MCF 10A (cell line): ENCODE measurements at regions not wholly inside any gene's neighbourhood (a gene's known extent, or its start where the extent isn't known, plus 50 kb on each side); places are given as distances from the start of the nearest gene placed in this dataset.

Experiments
- BruUV-seq: library from RNA; stranded (reverse); fragments of 400-500 nt; replicated peaks from 2 replicates; lab custom pipeline; 2021; lab: Mats Ljungman, UMichigan
- CTCF ChIA-PET: fragments of 300-600 bp; sonication (Branson Sonifier 250); formaldehyde crosslinking; extraction: SDS; loops from one replicate; lab custom pipeline; 2021; ENCODE audit warnings: antibody characterized with exemption, inconsistent platforms; lab: Yijun Ruan, JAX
- POLR2A ChIA-PET: fragments of 300-600, 350-650 bp; sonication (Branson Sonifier 250); formaldehyde crosslinking; extraction: SDS; loops from one replicate; lab custom pipeline; 2020; ENCODE audit warnings: antibody characterized with exemption, inconsistent platforms; lab: Yijun Ruan, JAX
- DNase-seq: peaks from one replicate; pipeline ENCODE4 v3.0.0-alpha.2; 2018; ENCODE audit not compliant: unreplicated experiment
- H3K27ac Mint-ChIP-seq: one replicate; pipeline ENCODE4 v1.8.0; 2022; ENCODE audit warnings: mild to moderate bottlenecking, low read depth, mixed read lengths; ENCODE audit not compliant: unreplicated experiment
- H3K27me3 Mint-ChIP-seq: one replicate; pipeline ENCODE4 v1.8.0; 2022; ENCODE audit warnings: mixed read lengths; ENCODE audit not compliant: insufficient read depth, unreplicated experiment
- H3K36me3 Mint-ChIP-seq: one replicate; pipeline ENCODE4 v1.8.0; 2022; ENCODE audit warnings: mild to moderate bottlenecking, moderate library complexity, mixed read lengths; ENCODE audit not compliant: insufficient read depth, unreplicated experiment
- H3K4me1 Mint-ChIP-seq: one replicate; pipeline ENCODE4 v1.8.0; 2022; ENCODE audit warnings: mixed read lengths; ENCODE audit not compliant: insufficient read depth, unreplicated experiment
- H3K4me3 Mint-ChIP-seq: one replicate; pipeline ENCODE4 v1.8.0; 2022; ENCODE audit warnings: mild to moderate bottlenecking, moderate library complexity, mixed read lengths; ENCODE audit not compliant: unreplicated experiment
- H3K9me3 Mint-ChIP-seq: one replicate; pipeline ENCODE4 v1.8.0; 2022; ENCODE audit warnings: mixed read lengths; ENCODE audit not compliant: unreplicated experiment
- intact Hi-C: fragments of 100-400 bp; cut with micrococcal nuclease; formaldehyde crosslinking; loops from 2 replicates; pipeline ENCODE4 v1.14.1; 2022
- TF ChIP-seq, protein P1 (sequence below): fragments of 200-600 bp; IDR thresholded peaks from one replicate; pipeline ENCODE4 v1.8.0; 2022; ENCODE audit warnings: antibody characterized with exemption, mild to moderate bottlenecking; ENCODE audit not compliant: unreplicated experiment

DNA sequence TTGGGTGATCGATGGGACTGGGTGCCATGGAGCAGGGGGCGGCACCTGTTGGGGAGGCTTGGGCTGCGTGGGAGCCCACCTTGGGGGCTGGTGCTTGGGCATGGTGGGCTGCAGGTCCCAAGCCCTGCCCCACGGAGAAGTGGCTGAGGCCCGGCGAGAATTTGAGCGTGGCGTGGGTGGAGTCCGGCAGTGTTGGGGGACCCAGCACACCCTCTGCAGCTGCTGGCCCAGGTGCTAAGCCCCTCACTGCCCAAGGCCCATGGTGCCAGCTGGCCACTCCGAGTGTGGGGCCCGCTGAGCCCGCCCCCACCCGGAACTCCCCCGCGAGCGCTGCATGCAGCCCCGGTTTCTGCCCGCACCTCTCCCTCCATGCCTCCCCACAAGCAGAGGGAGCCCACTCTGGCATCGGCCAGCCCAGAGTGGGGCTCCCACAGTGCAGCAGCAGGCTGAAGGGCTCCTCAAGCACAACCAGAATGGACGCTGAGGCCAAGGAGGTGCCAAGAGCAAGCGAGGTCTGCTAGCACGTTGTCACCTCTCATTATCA is 1178.6 kb upstream of the CDH10 start:
- POLR2A ChIA-PET = interaction anchor here (0.7 kb wide), 1 partner anchor 110 kb away, joined by 3 read pairs; no protein-coding TSS in a partner anchor
- Mint-ChIP-seq H3K9me3 (peaks cover 7% of the 10 kb centered on the region), H3K4me3 (no peak overlapping the region), H3K27me3 (no peaks in the 10 kb centered on the region), H3K36me3 (no peaks in the 10 kb centered on the region), H3K27ac (no peak overlapping the region), H3K4me1 (no peaks in the 10 kb centered on the region)
- TF ChIP-seq, protein P1, sequence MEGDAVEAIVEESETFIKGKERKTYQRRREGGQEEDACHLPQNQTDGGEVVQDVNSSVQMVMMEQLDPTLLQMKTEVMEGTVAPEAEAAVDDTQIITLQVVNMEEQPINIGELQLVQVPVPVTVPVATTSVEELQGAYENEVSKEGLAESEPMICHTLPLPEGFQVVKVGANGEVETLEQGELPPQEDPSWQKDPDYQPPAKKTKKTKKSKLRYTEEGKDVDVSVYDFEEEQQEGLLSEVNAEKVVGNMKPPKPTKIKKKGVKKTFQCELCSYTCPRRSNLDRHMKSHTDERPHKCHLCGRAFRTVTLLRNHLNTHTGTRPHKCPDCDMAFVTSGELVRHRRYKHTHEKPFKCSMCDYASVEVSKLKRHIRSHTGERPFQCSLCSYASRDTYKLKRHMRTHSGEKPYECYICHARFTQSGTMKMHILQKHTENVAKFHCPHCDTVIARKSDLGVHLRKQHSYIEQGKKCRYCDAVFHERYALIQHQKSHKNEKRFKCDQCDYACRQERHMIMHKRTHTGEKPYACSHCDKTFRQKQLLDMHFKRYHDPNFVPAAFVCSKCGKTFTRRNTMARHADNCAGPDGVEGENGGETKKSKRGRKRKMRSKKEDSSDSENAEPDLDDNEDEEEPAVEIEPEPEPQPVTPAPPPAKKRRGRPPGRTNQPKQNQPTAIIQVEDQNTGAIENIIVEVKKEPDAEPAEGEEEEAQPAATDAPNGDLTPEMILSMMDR = no peak
- no peak for DNase-seq
- BruUV-seq = no TSS peak
- intact Hi-C loops = no loop called here
- CTCF ChIA-PET = no interaction called here
